HFF-Myc (cell line): ENCODE measurements at regions not wholly inside any gene's neighbourhood (a gene's known extent, or its start where the extent isn't known, plus 50 kb on each side); places are given as distances from the start of the nearest gene placed in this dataset.

ENCODE experiments used
- DNase-seq: peaks from one replicate; pipeline ENCODE4 v3.0.0-alpha.2; 2011; ENCODE audit warnings: low read depth; ENCODE audit errors: extremely low read depth
- H3K4me3 ChIP-seq: replicated peaks from 2 replicates; pipeline ENCODE4 v1.5.1; 2011; ENCODE audit warnings: low read depth, mild to moderate bottlenecking, control low read depth, low read length
- TF ChIP-seq, protein P1 (sequence below): IDR thresholded peaks from 2 replicates; pipeline ENCODE4 v1.5.1; 2012; ENCODE audit warnings: mild to moderate bottlenecking, low read depth, low read length, control low read depth; ENCODE audit errors: missing control alignments

DNA sequence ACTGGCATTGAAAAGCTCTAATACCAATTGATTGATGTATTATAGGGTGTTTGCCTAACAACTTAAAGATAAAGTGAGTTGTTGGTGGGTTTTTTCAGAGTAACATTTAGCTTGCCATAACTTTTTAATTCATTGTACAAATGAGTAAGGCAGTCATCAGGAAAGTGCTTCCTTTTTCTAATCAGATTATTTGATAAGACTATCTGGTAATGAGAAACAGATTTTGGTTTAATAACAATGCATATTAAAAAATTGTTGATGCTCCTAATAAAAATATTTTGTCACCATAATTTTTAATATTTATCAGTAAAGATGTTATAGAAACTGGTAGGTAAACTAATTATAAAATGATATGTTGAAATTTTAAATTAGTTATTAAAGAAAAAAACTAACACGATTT, 51.3 kb downstream of the BLTP1 start:
- no peak for DNase-seq
- TF ChIP-seq, protein P1, sequence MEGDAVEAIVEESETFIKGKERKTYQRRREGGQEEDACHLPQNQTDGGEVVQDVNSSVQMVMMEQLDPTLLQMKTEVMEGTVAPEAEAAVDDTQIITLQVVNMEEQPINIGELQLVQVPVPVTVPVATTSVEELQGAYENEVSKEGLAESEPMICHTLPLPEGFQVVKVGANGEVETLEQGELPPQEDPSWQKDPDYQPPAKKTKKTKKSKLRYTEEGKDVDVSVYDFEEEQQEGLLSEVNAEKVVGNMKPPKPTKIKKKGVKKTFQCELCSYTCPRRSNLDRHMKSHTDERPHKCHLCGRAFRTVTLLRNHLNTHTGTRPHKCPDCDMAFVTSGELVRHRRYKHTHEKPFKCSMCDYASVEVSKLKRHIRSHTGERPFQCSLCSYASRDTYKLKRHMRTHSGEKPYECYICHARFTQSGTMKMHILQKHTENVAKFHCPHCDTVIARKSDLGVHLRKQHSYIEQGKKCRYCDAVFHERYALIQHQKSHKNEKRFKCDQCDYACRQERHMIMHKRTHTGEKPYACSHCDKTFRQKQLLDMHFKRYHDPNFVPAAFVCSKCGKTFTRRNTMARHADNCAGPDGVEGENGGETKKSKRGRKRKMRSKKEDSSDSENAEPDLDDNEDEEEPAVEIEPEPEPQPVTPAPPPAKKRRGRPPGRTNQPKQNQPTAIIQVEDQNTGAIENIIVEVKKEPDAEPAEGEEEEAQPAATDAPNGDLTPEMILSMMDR, result no peak
- H3K4me3 ChIP-seq, result no peak overlapping the region

DNA sequence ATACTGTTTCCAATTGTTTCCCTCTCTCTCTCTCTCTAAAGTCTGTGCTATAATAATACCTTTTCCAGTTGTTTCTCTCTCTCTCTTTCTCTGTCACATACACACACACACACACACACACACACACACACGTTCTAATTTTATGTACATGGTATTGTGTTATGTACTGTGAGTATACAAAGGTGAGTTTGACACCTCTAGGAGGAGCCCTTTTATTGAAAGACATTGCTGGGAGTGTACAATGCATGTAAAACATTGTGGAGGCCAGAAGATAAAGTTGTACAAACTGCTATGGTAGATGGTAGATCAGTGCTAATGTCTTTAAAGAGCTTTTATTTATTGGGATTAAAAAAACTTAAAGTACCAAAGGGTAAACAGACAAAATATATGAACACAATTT, 53.6 kb downstream of the BLTP1 start:
- TF ChIP-seq, protein P1, result no peak
- DNase-seq, result no peak

DNA sequence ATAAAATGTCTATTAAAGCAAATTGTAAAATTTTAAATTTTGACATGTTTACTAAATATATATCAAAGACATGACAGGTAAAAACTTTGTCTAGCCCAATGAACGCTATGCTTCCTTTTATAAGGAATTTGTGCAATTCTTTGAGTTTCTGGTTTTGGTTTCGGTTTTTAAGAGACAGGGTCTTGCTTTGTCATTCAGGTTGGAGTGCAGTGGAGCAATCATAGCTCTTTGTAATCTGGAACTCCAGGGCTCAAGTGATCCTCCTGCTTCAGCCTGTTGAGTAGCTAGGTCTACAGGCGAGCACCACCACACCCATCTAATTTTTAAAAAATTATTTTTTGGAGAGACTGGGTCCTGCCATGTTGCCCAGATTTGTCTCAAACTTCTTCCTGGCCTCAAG, 60.7 kb downstream of the BLTP1 start:
- DNase-seq, result no peak
- TF ChIP-seq, protein P1, result no peak
- no peak overlapping the region for H3K4me3 ChIP-seq

More for the DNA sequence above, 53.6 kb downstream of the BLTP1 start:
- H3K4me3 ChIP-seq, result no peak overlapping the region

DNA sequence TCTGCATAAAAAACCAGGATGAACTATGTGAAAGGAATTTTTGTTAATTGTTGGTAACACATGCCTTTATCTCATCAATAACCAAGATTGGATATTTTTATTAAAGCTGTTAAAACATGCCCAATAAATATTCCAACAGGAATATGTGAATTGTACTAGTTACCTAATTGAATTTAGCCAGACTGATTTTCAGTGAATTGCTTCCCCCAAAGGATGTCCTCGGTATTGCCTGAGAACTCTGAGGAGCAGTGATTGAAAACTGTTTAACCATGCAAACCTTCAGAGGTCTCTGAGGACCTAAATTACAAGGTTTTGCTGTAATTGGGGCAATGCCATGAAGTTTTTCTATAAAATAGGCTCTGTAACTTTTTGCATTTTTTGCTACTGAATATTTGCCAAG, 66.6 kb downstream of the BLTP1 start:
- no peak for DNase-seq
- TF ChIP-seq, protein P1, result peak; percentile 28
- no peak overlapping the region for H3K4me3 ChIP-seq

DNA sequence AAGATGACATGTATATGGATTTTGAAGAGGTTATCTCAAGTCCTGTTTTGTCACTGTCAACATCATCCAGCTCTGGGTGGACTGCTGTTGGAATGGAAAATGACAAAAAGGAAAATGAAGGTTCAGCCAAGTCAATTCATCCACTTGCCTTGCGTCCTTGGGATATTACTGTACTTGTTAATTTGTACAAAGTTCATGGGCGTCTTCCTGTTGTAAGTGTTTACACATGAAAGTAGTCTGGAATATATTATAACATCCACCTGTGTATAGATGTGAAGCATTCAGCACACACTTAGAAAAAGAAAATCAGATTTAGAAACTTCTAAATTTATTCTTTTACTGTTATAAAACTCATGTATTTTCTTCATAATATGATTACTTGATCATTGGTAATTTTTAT, 67.2 kb downstream of the BLTP1 start:
- no peak for DNase-seq
- H3K4me3 ChIP-seq, result no peak overlapping the region
- TF ChIP-seq, protein P1, result no peak

DNA sequence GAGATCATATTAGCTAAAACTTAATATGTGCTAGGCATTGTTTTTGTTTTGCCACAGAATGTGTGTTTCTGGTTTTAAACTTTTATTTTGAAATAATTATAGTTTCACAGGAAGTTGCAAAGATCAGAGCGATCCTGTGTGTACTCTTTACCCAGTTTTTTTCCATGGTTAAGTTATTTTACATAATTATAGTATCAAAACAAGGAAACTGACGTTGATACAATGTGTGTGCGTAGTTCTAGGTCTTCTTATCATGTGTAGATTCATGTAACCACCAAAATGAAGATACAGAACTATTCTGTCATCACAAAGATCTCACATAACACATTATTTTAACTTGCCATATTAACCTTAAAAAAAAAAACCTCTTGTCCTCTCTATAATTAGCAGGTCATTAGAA, 69.2 kb downstream of the BLTP1 start:
- TF ChIP-seq, protein P1, result no peak
- no peak overlapping the region for H3K4me3 ChIP-seq
- DNase-seq, result no peak

DNA sequence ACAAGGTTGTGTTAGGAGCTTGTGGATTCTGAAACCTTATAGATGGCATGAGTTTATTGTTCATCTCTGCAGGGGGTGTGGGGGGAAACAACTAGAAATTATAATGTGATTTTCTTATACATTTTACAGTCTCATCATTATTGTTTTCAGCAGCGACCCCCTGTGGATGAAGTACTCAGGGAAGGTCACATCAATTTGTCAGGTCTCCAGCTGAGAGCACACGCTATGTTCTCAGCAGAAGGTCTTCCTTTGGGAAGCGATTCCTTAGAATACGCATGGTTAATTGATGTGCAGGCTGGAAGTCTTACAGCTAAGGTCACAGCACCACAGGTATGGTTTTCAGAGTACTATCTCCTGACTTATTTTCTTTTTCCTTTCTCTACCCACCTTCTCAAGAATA, 72.2 kb downstream of the BLTP1 start:
- H3K4me3 ChIP-seq, result no peak overlapping the region
- no peak for DNase-seq
- TF ChIP-seq, protein P1, result peak; percentile 17
